Caco-2 (cell line): ENCODE measurements at regions not wholly inside any gene's neighbourhood (a gene's known extent, or its start where the extent isn't known, plus 50 kb on each side); places are given as distances from the start of the nearest gene placed in this dataset.

Source experiments
- BruUV-seq: library from RNA; stranded (reverse); fragments of 400-500 nt; replicated peaks from 2 replicates; lab custom pipeline; 2021; lab: Mats Ljungman, UMichigan
- CTCF ChIA-PET: fragments of 300-600 bp; sonication (Branson Sonifier 250); formaldehyde crosslinking; loops from one replicate; lab custom pipeline; 2022; ENCODE audit warnings: antibody characterized with exemption; lab: Charles Lee
- POLR2A ChIA-PET: fragments of 300-600 bp; sonication (Branson Sonifier 250); formaldehyde crosslinking; loops from one replicate; lab custom pipeline; 2022; ENCODE audit warnings: antibody characterized with exemption; lab: Charles Lee
- DNase-seq, 2 experiments: peaks; one replicate each; pipeline versions ENCODE4 v3.0.0 to v3.0.0-alpha.2; 2020 to 2022
- H3K27me3 ChIP-seq: replicated peaks from 2 replicates; pipeline ENCODE4 v1.6.0; 2011; ENCODE audit warnings: low read length; ENCODE audit not compliant: control insufficient read depth, insufficient read depth
- H3K36me3 ChIP-seq: 2 replicates; pipeline ENCODE4 v1.5.1; 2011; ENCODE audit warnings: low read length; ENCODE audit not compliant: control insufficient read depth, insufficient read depth
- H3K4me1 ChIP-seq: fragments of 250-450 bp; sonication (Bioruptor Pico); 2 replicates; pipeline ENCODE4 v1.5.1; 2020; ENCODE audit warnings: mild to moderate bottlenecking
- H3K4me3 ChIP-seq: 2 replicates; pipeline ENCODE4 v1.5.1; 2011; ENCODE audit warnings: low read depth, mild to moderate bottlenecking, control low read depth, low read length
- H3K9me3 ChIP-seq: fragments of 250-450 bp; sonication (Bioruptor Pico); 2 replicates; pipeline ENCODE4 v1.5.1; 2020; ENCODE audit warnings: mild to moderate bottlenecking, moderate library complexity
- H3K27ac Mint-ChIP-seq: one replicate; pipeline ENCODE4 v1.8.0; 2022; ENCODE audit warnings: mixed read lengths; ENCODE audit not compliant: unreplicated experiment
- H3K27me3 Mint-ChIP-seq: one replicate; pipeline ENCODE4 v1.8.0; 2022; ENCODE audit warnings: mixed read lengths; ENCODE audit not compliant: insufficient read depth, unreplicated experiment
- H3K36me3 Mint-ChIP-seq: one replicate; pipeline ENCODE4 v1.8.0; 2022; ENCODE audit warnings: mild to moderate bottlenecking, mixed read lengths; ENCODE audit not compliant: insufficient read depth, unreplicated experiment
- H3K4me1 Mint-ChIP-seq: one replicate; pipeline ENCODE4 v1.8.0; 2022; ENCODE audit warnings: low read depth, mixed read lengths; ENCODE audit not compliant: unreplicated experiment
- H3K4me3 Mint-ChIP-seq: one replicate; pipeline ENCODE4 v1.8.0; 2022; ENCODE audit warnings: mild to moderate bottlenecking, moderate library complexity, mixed read lengths; ENCODE audit not compliant: unreplicated experiment
- H3K9me3 Mint-ChIP-seq: one replicate; pipeline ENCODE4 v1.8.0; 2022; ENCODE audit warnings: mixed read lengths; ENCODE audit not compliant: unreplicated experiment
- CTCF ChIP-seq, 2 experiments: fragments of 200-600 bp in 1 of 2; IDR thresholded peaks; 1 replicate in 1 of 2; 2 replicates in 1 of 2; pipeline versions ENCODE4 v1.5.1 to v1.8.0; 2011 to 2022; ENCODE audit warnings: antibody characterized with exemption in 1 of 2, control low read depth in 1 of 2, inconsistent platforms in 1 of 2, low read depth in 1 of 2, low read length in 1 of 2, mild to moderate bottlenecking in 1 of 2, moderate library complexity in 1 of 2; ENCODE audit not compliant: insufficient read depth in 1 of 2, severe bottlenecking in 1 of 2, unreplicated experiment in 1 of 2
- intact Hi-C: fragments of 100-400 bp; cut with micrococcal nuclease; formaldehyde crosslinking; loops from one replicate; pipeline ENCODE4 v1.10.0; 2022; ENCODE audit not compliant: unreplicated experiment

GRCh38 chr5:164230341-164230740 is 724.9 kb downstream of the MAT2B start:
- no peak for TF ChIP-seq CTCF (IDR thresholded peaks at IDR 0.05; ENCODE audit: insufficient read depth in 1 of 2, low read depth in 1 of 2, low read length in 1 of 2, severe bottlenecking in 1 of 2, unreplicated experiment in 1 of 2)
- ChIA-PET CTCF (interaction anchor here (0.6 kb wide), 1 partner anchor 1125 kb away, joined by 6 read pairs; no protein-coding TSS in a partner anchor), POLR2A (no interaction called here)
- H3K4me3 ChIP-seq: no peak overlapping the region
- Mint-ChIP-seq H3K4me1 (no peaks in the 10 kb centered on the region), H3K27ac (no peak overlapping the region), H3K9me3 (peaks cover 11% of the 10 kb centered on the region), H3K4me3 (no peak overlapping the region), H3K36me3 (no peaks in the 10 kb centered on the region), H3K27me3 (no peaks in the 10 kb centered on the region)
- no peaks in the 10 kb centered on the region for H3K4me1 ChIP-seq
- BruUV-seq: no TSS peak
- no peaks in the 10 kb centered on the region for H3K27me3 ChIP-seq
- intact Hi-C loops: no loop called here
- no peaks in the 10 kb centered on the region for H3K9me3 ChIP-seq
- no peaks in the 10 kb centered on the region for H3K36me3 ChIP-seq
- no peak for DNase-seq

GRCh38 chr5:164233791-164234190 is 728.4 kb downstream of the MAT2B start:
- peaks cover 10% of the 10 kb centered on the region for H3K9me3 Mint-ChIP-seq
- H3K4me1 Mint-ChIP-seq: no peaks in the 10 kb centered on the region
- no peak for DNase-seq
- no peaks in the 10 kb centered on the region for H3K36me3 Mint-ChIP-seq
- BruUV-seq: no TSS peak
- intact Hi-C loops: no loop called here
- CTCF ChIA-PET: no interaction called here
- no peaks in the 10 kb centered on the region for H3K27me3 Mint-ChIP-seq
- no peak overlapping the region for H3K27ac Mint-ChIP-seq
- Histone ChIP-seq H3K4me1 (no peaks in the 10 kb centered on the region), H3K9me3 (no peaks in the 10 kb centered on the region), H3K27me3 (no peaks in the 10 kb centered on the region), H3K4me3 (no peak overlapping the region), H3K36me3 (no peaks in the 10 kb centered on the region)
- H3K4me3 Mint-ChIP-seq: no peak overlapping the region
- no peak for TF ChIP-seq CTCF (IDR thresholded peaks at IDR 0.05; ENCODE audit: insufficient read depth in 1 of 2, low read depth in 1 of 2, low read length in 1 of 2, severe bottlenecking in 1 of 2, unreplicated experiment in 1 of 2)
- POLR2A ChIA-PET: no interaction called here

DNA sequence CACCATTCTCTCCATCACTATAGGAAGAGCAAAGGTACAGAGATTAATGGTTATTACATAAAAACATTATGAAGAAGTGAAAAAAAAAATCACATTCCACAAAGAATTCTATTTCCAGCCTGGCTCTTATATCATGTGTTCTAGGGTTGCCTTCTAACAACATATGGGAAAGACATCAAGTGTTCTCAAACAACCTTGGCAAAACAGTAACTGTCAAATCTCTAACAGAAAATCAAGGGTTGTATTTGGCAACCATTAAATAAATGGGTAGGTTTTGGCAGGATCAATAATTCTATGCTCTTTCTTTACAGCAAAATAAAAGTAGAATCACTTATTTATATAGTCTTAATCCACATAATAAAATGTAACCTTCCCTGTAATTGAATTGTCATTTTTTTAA is 728.9 kb downstream of the MAT2B start:
- Mint-ChIP-seq H3K9me3 (peaks cover 4% of the 10 kb centered on the region), H3K36me3 (no peaks in the 10 kb centered on the region), H3K4me3 (no peak overlapping the region), H3K4me1 (no peaks in the 10 kb centered on the region), H3K27ac (no peak overlapping the region), H3K27me3 (no peaks in the 10 kb centered on the region)
- ChIA-PET CTCF (no interaction called here), POLR2A (no interaction called here)
- Histone ChIP-seq H3K27me3 (no peaks in the 10 kb centered on the region), H3K9me3 (no peaks in the 10 kb centered on the region), H3K4me3 (no peak overlapping the region), H3K4me1 (no peaks in the 10 kb centered on the region), H3K36me3 (no peaks in the 10 kb centered on the region)
- intact Hi-C loops: no loop called here
- DNase-seq: no peak
- BruUV-seq: no TSS peak
- no peak for TF ChIP-seq CTCF (IDR thresholded peaks at IDR 0.05; ENCODE audit: insufficient read depth in 1 of 2, low read depth in 1 of 2, low read length in 1 of 2, severe bottlenecking in 1 of 2, unreplicated experiment in 1 of 2)
